Kidney (tissue), 13 donors: ENCODE measurements at regions not wholly inside any gene's neighbourhood (a gene's known extent, or its start where the extent isn't known, plus 50 kb on each side); places are given as distances from the start of the nearest gene placed in this dataset.

Experiments used
- DNase-seq, 5 donors: peaks; one replicate each; pipeline ENCODE4 v3.0.0-alpha.2; 2013 to 2020
- FAIRE-seq: peaks from 2 replicates; lab custom pipeline; 2012; peaks lifted over from hg19 to GRCh38; lab: Jason Lieb, UNC
- H3K27ac ChIP-seq, 2 donors: one replicate each; pipeline ENCODE4 v1.7.0; 2013; ENCODE audit warnings: low read depth in 2 of 2, low read length in 2 of 2, inconsistent platforms in 1 of 2
- H3K27me3 ChIP-seq: one replicate; pipeline ENCODE4 v1.7.1; 2013; ENCODE audit warnings: low read length, inconsistent platforms; ENCODE audit not compliant: control insufficient read depth, insufficient read depth
- H3K36me3 ChIP-seq, 3 donors: one replicate each; pipeline versions ENCODE4 v1.7.0 to v1.7.1; 2013; ENCODE audit warnings: low read length in 3 of 3, control low read depth in 1 of 3, inconsistent platforms in 1 of 3; ENCODE audit not compliant: insufficient read depth in 3 of 3, control insufficient read depth in 2 of 3
- H3K4me1 ChIP-seq, 3 donors: one replicate each; pipeline versions ENCODE4 v1.7.0 to v1.7.1; 2013; ENCODE audit warnings: low read length in 3 of 3, inconsistent platforms in 1 of 3, low read depth in 1 of 3; ENCODE audit not compliant: control insufficient read depth in 2 of 3, insufficient read depth in 2 of 3
- H3K4me3 ChIP-seq, 3 donors: one replicate each; pipeline versions ENCODE4 v1.7.0 to v1.8.1; 2013; ENCODE audit warnings: low read length in 3 of 3, control low read depth in 1 of 3, inconsistent platforms in 1 of 3
- H3K9ac ChIP-seq, 3 donors: one replicate each; pipeline versions ENCODE4 v1.7.0 to v1.7.1; 2013; ENCODE audit warnings: low read length in 3 of 3, control low read depth in 1 of 3, inconsistent platforms in 1 of 3
- H3K9me3 ChIP-seq, 3 donors: one replicate each; pipeline versions ENCODE4 v1.7.0 to v1.7.1; 2013; ENCODE audit warnings: low read length in 3 of 3, control low read depth in 1 of 3, inconsistent platforms in 1 of 3; ENCODE audit not compliant: control insufficient read depth in 2 of 3, insufficient read depth in 1 of 3
- intact Hi-C: fragments of 100-400 bp; cut with DNase I; formaldehyde crosslinking; loops from one replicate; pipeline ENCODE4 v1.11.1; 2022
- TF ChIP-seq, protein P1 (sequence below): IDR thresholded peaks from 3 replicates; pipeline ENCODE4 v1.5.1; 2012; ENCODE audit warnings: mild to moderate bottlenecking, moderate library complexity, borderline replicate concordance; ENCODE audit not compliant: insufficient read depth; ENCODE audit errors: extremely low read depth
- donor health status: control.
- donor health status: control.
- donor health status: control.
- donor health status: control.
- donor health status: control.
- donor health status: DM: yes; HTN: yes; CAD: no.
- donor health status: Normal renal cell carcinoma (clear cell type).

DNA sequence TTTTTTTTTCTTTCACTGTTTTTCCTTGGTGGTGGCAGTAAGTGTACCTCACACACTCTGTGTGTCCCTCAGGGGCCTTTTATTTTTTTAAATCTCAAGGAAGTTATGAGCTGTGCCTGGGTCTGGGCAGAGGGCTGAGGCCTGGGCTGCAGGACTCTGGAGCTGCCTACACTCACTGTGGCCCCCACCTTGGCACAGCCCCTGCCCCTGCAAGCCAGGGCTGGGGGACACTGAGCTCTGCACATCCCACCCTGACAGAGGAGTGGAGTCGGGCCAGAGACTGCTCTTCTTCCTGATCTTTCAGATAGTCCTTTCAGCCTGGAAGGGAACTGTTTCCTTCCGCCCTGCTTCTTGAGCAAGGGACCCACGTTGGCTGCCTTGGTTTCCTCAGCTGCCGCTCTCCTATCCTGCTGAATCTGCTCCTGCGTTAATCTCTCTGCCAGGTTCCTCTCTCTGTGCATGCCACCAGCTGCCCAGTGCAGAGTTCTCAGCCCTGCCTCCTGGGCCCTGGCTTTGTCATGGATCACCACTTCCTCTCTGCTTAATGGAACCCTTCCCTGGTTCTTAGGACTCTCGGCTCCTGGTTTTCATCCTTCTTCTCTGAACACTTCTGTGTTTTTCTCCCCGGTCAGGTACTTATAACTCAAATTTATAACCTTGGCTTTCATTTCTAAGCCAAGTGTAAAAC, 502.3 kb downstream of the DIRAS2 start:
- TF ChIP-seq, protein P1, sequence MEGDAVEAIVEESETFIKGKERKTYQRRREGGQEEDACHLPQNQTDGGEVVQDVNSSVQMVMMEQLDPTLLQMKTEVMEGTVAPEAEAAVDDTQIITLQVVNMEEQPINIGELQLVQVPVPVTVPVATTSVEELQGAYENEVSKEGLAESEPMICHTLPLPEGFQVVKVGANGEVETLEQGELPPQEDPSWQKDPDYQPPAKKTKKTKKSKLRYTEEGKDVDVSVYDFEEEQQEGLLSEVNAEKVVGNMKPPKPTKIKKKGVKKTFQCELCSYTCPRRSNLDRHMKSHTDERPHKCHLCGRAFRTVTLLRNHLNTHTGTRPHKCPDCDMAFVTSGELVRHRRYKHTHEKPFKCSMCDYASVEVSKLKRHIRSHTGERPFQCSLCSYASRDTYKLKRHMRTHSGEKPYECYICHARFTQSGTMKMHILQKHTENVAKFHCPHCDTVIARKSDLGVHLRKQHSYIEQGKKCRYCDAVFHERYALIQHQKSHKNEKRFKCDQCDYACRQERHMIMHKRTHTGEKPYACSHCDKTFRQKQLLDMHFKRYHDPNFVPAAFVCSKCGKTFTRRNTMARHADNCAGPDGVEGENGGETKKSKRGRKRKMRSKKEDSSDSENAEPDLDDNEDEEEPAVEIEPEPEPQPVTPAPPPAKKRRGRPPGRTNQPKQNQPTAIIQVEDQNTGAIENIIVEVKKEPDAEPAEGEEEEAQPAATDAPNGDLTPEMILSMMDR = no peak
- no peak overlapping the region for H3K4me3 ChIP-seq
- no peaks in the 10 kb centered on the region for H3K36me3 ChIP-seq
- no peak for DNase-seq
- H3K4me1 ChIP-seq = no peaks in the 10 kb centered on the region
- no peak for FAIRE-seq
- no peaks in the 10 kb centered on the region for H3K9me3 ChIP-seq
- intact Hi-C loops = no loop called here
- H3K9ac ChIP-seq = no peak overlapping the region
- no peaks in the 10 kb centered on the region for H3K27me3 ChIP-seq
- no peak overlapping the region for H3K27ac ChIP-seq

DNA sequence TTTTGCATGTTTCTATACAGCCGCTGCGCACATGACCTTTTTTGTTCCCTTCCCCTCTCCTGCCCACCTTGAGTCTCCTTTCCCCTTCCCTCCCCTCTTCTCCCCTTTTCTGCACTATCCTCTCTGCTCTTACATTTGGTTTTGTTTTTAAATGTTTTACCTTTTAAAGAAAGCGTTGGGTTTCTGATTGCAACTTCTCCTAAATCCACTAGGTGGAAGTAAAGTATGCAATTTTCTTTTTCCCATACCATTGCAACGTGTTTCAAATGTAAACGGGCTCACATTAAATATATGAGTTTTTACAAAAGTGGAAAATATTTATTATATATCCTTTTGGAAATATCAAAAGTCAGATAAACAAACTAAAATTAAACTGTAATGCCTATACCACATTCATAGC, 500.9 kb downstream of the DIRAS2 start:
- no peak overlapping the region for H3K9ac ChIP-seq
- DNase-seq = peak in 2 of 5 donors; percentile 42 to 62

DNA sequence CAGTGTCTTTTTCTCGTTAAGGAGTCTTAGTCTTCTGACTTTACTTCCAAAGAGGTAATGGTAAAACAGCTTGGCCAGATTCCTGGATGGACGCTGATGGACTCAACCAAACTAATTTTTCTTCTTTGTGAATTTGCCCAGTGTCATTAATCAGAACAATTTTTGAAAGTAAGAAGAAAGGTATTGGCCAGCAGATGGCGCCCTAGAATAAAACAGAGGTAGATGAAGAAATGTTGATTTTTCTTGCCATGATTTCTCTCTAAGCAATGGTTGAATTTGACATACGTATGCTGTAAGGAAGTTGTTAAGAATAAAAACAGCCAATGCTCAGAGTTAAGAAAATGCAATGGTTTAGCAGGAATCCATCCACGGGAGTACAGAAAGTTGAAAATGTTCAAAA, 500.0 kb downstream of the DIRAS2 start:
- TF ChIP-seq, protein P1 = peak; percentile 37
- intact Hi-C loops = no loop called here
- peak; percentile 51 for FAIRE-seq
- DNase-seq = peak in 3 of 5 donors; percentile 28 to 73 (median 61)
- Histone ChIP-seq H3K9ac (no peak overlapping the region), H3K4me1 (no peaks in the 10 kb centered on the region), H3K36me3 (no peaks in the 10 kb centered on the region), H3K4me3 (no peak overlapping the region), H3K27me3 (no peaks in the 10 kb centered on the region), H3K9me3 (no peaks in the 10 kb centered on the region), H3K27ac (no peak overlapping the region)

More for the DNA sequence above, 500.9 kb downstream of the DIRAS2 start:
- TF ChIP-seq, protein P1 = peak; percentile 45
- no peak overlapping the region for H3K4me3 ChIP-seq
- H3K36me3 ChIP-seq = no peaks in the 10 kb centered on the region
- FAIRE-seq = peak; percentile 85
- intact Hi-C loops = no loop called here
- no peaks in the 10 kb centered on the region for H3K9me3 ChIP-seq
- H3K27ac ChIP-seq = no peak overlapping the region
- H3K4me1 ChIP-seq = no peaks in the 10 kb centered on the region
- no peaks in the 10 kb centered on the region for H3K27me3 ChIP-seq
